K562 (cell line): ENCODE measurements at regions not wholly inside any gene's neighbourhood (a gene's known extent, or its start where the extent isn't known, plus 50 kb on each side); places are given as distances from the start of the nearest gene placed in this dataset.

Experiments used
- ATAC-seq: fragments of 200-7000 bp; cut with Tn5 transposase; 3 replicates; pipeline ENCODE4 v1.9.1; 2020; ENCODE audit warnings: moderate library complexity
- BruUV-seq: library from RNA; stranded (reverse); fragments of 400-500 nt; replicated peaks from 2 replicates; lab custom pipeline; 2021; lab: Mats Ljungman, UMichigan
- CTCF ChIA-PET: fragments of 300-600 bp; formaldehyde crosslinking; extraction: SDS; loops from one replicate; lab custom pipeline; 2021; ENCODE audit warnings: low intra/inter-chr PET ratio; lab: Yijun Ruan, JAX
- POLR2A ChIA-PET: fragments of 300-600, 350-650 bp; sonication (Branson Sonifier 250); formaldehyde crosslinking; extraction: SDS; loops from one replicate; lab custom pipeline; 2021; ENCODE audit warnings: antibody characterized with exemption, inconsistent platforms; lab: Yijun Ruan, JAX
- DNase-seq, 4 experiments: peaks; one replicate each; pipeline versions ENCODE4 v3.0.0 to v3.0.0-alpha.2; 2011 to 2018; ENCODE audit warnings: low spot score in 3 of 4, mixed read lengths in 3 of 4; ENCODE audit errors: extremely low read depth in 1 of 4
- FAIRE-seq: peaks from 2 replicates; lab custom pipeline; 2011; peaks lifted over from hg19 to GRCh38; lab: Jason Lieb, UNC
- H2AFZ ChIP-seq: 2 replicates; pipeline ENCODE4 v1.6.0; 2011; ENCODE audit warnings: low read depth, low read length, control low read depth, inconsistent platforms
- H3K27ac ChIP-seq: fragments of 200-600 bp; 3 replicates; pipeline ENCODE4 v1.8.0; 2011; ENCODE audit warnings: low read depth, mild to moderate bottlenecking, control low read depth, inconsistent platforms, low read length, moderate library complexity, mixed read lengths; ENCODE audit errors: extremely low read depth
- H3K27me3 ChIP-seq, 2 experiments: fragments of 300-600 bp in 1 of 2; 2 replicates in 1 of 2; 3 replicates in 1 of 2; pipeline versions ENCODE4 v1.6.0 to v1.8.0; 2011; ENCODE audit warnings: inconsistent platforms in 2 of 2, low read length in 2 of 2, mild to moderate bottlenecking in 1 of 2, mixed read lengths in 1 of 2, moderate library complexity in 1 of 2; ENCODE audit not compliant: control insufficient read depth in 2 of 2, insufficient read depth in 2 of 2
- H3K36me3 ChIP-seq: fragments of 300-600 bp; 3 replicates; pipeline ENCODE4 v1.8.0; 2011; ENCODE audit warnings: mild to moderate bottlenecking, low read length, inconsistent platforms; ENCODE audit not compliant: control insufficient read depth, insufficient read depth
- H3K4me1 ChIP-seq, 2 experiments: fragments of 200-600 bp in 1 of 2; replicated peaks in 1 of 2; 2 replicates in 1 of 2; 3 replicates in 1 of 2; pipeline versions ENCODE4 v1.5.1 to v1.8.0; 2011; ENCODE audit warnings: inconsistent platforms in 2 of 2, low read length in 2 of 2, mild to moderate bottlenecking in 1 of 2, mixed read lengths in 1 of 2, moderate library complexity in 1 of 2; ENCODE audit not compliant: control insufficient read depth in 2 of 2, insufficient read depth in 2 of 2
- H3K4me2 ChIP-seq: 2 replicates; pipeline ENCODE4 v1.6.1; 2011; ENCODE audit warnings: low read length, control low read depth, inconsistent platforms, mixed read lengths; ENCODE audit not compliant: insufficient read depth
- H3K4me3 ChIP-seq: fragments of 200-600 bp; sonication (generic), shearing (Covaris generic); 2 replicates; pipeline ENCODE4 v1.5.1; 2016; ENCODE audit warnings: control low read depth, inconsistent platforms
- H3K79me2 ChIP-seq: fragments of 200-600 bp; 3 replicates; pipeline ENCODE4 v1.8.0; 2011; ENCODE audit warnings: low read length, inconsistent platforms; ENCODE audit not compliant: control insufficient read depth, insufficient read depth
- H3K9ac ChIP-seq, 2 experiments: 2 replicates each; pipeline versions ENCODE4 v1.6.0 to v1.6.1; 2011; ENCODE audit warnings: low read depth in 2 of 2, low read length in 2 of 2, control low read depth in 1 of 2, inconsistent platforms in 1 of 2, mild to moderate bottlenecking in 1 of 2, mixed read lengths in 1 of 2; ENCODE audit not compliant: insufficient read depth in 1 of 2
- H3K9me1 ChIP-seq: one replicate; pipeline ENCODE4 v1.6.0; 2011; ENCODE audit warnings: inconsistent platforms, mild to moderate bottlenecking, low read length, moderate library complexity; ENCODE audit not compliant: control insufficient read depth, insufficient read depth
- H3K9me3 ChIP-seq: replicated peaks from 2 replicates; pipeline ENCODE4 v1.5.1; 2011; ENCODE audit warnings: low read depth, low read length, inconsistent platforms; ENCODE audit not compliant: control insufficient read depth, insufficient read depth
- H4K20me1 ChIP-seq: replicated peaks from 2 replicates; pipeline ENCODE4 v1.6.1; 2011; ENCODE audit warnings: low read length, inconsistent platforms, mixed read lengths; ENCODE audit not compliant: control insufficient read depth, insufficient read depth
- CBX8 ChIP-seq: fragments of 200-600 bp; sonication (generic); IDR thresholded peaks from 2 replicates; pipeline ENCODE4 v1.6.1; 2012; ENCODE audit warnings: borderline replicate concordance, mixed run types, low read depth, mild to moderate bottlenecking, moderate library complexity, mixed read lengths, low read length, control low read depth, inconsistent platforms; ENCODE audit not compliant: poor library complexity, severe bottlenecking; ENCODE audit errors: extremely low read depth
- CTCFL ChIP-seq: IDR thresholded peaks from 2 replicates; pipeline ENCODE4 v1.6.1; 2011; ENCODE audit warnings: borderline replicate concordance, low read depth, mild to moderate bottlenecking, moderate library complexity, low read length; ENCODE audit not compliant: insufficient read depth, poor library complexity, severe bottlenecking
- ELF1 ChIP-seq: fragments of 200-800 bp; sonication (Bioruptor generic); IDR thresholded peaks from 2 replicates; pipeline ENCODE4 v1.6.1; 2016; ENCODE audit warnings: missing genetic modification characterization, missing compliant biosample characterization
- NR4A1 ChIP-seq, 2 experiments: fragments of 250-450 bp in 1 of 2; fragments of 450-650 bp in 1 of 2; sonication (Bioruptor Pico) in 1 of 2; IDR thresholded peaks; 2 replicates each; pipeline versions ENCODE4 v1.4.0 to v1.6.1; 2016 to 2020; ENCODE audit warnings: mild to moderate bottlenecking in 2 of 2, missing compliant biosample characterization in 1 of 2, missing genetic modification characterization in 1 of 2, moderate library complexity in 1 of 2
- RNF219 ChIP-seq: fragments of 250-450 bp; sonication (Bioruptor Pico); IDR thresholded peaks from 2 replicates; pipeline ENCODE4 v1.5.0; 2022; ENCODE audit warnings: mild to moderate bottlenecking
- THRA ChIP-seq: fragments of 450-650 bp; IDR thresholded peaks from 2 replicates; pipeline ENCODE4 v1.6.1; 2017; ENCODE audit warnings: mild to moderate bottlenecking, moderate library complexity
- WGBS: fragments of 100-300 bp; shearing (Covaris generic); methylation state at CpG from one replicate; pipeline ENCODE4 v1.1.6; 2016; ENCODE audit warnings: low coverage, mixed read lengths; ENCODE audit not compliant: insufficient coverage; ENCODE audit errors: missing lambda C conversion rate; 5-methylcytosine and 5-hydroxymethylcytosine counted together
- in situ Hi-C: fragments of 300-500 bp; cut with MboI; formaldehyde crosslinking; loops from 4 replicates; pipeline ENCODE4 v1.15.0; 2018; ENCODE audit warnings: inconsistent platforms, mixed read lengths
- intact Hi-C: fragments of 100-400 bp; cut with micrococcal nuclease; formaldehyde crosslinking; loops from 2 replicates; pipeline ENCODE4 v1.14.2; 2022

DNA sequence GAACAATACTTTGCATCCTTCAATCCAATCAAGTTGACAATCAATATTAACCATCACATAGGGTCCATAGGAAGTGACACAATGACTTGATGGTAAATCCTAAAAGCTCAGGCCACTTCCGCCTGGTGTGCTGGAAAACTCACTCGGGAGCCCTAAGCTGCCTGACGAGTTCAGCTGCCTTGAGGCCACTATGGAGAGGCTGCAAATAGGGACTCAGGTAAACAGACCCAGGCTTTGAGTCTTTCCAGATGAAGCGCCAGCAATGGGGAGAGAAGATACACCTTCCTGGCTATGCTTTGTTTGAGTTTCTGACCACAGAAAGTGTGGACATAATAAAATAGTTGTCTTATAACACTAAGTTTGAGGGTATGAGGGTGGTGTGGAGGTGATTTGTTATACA is 112.6 kb downstream of the GPR63 start:
- Histone ChIP-seq H3K79me2 (no peaks in the 10 kb centered on the region), H3K4me1 (no peaks in the 10 kb centered on the region; a peak in 1 of 5 replicates), H3K27me3 (no peaks in the 10 kb centered on the region), H3K4me2 (no peak overlapping the region), H3K9ac (no peak overlapping the region), H4K20me1 (no peaks in the 10 kb centered on the region), H3K27ac (no peak overlapping the region), H2AFZ (no peak overlapping the region), H3K9me3 (no peaks in the 10 kb centered on the region), H3K36me3 (no peaks in the 10 kb centered on the region), H3K9me1 (no peaks in the 10 kb centered on the region), H3K4me3 (no peak overlapping the region)
- no peak for TF ChIP-seq NR4A1 (CRISPR knock-in tag; IDR thresholded peaks at IDR 0.05)
- TF ChIP-seq NR4A1 (tag; IDR thresholded peaks at IDR 0.05) = no peak
- no peak for TF ChIP-seq CTCFL
- no peak for TF ChIP-seq THRA
- TF ChIP-seq RNF219 (CRISPR knock-in tag) = no peak
- TF ChIP-seq CBX8 = no peak
- no peak for TF ChIP-seq ELF1 (tag)
- 0% methylated on average over 4 of the region's 4 CpGs for WGBS
- BruUV-seq = no TSS peak
- ATAC-seq (no peak), FAIRE-seq (no peak), DNase-seq (no peak)
- ChIA-PET POLR2A (no interaction called here), CTCF (no interaction called here)
- in situ Hi-C loops = no loop called here
- intact Hi-C loops = no loop called here
